HG03280 (cell line): ENCODE measurements at regions not wholly inside any gene's neighbourhood (a gene's known extent, or its start where the extent isn't known, plus 50 kb on each side); places are given as distances from the start of the nearest gene placed in this dataset.
A peak's percentile ranks its signal among the peaks of the same experiment; 100 is the strongest.

Experiments
- ATAC-seq: cut with Tn5 transposase; IDR thresholded peaks from one replicate; pipeline ENCODE4 v1.9.1; 2021; ENCODE audit warnings: mild to moderate bottlenecking, moderate library complexity; ENCODE audit not compliant: unreplicated experiment

DNA sequence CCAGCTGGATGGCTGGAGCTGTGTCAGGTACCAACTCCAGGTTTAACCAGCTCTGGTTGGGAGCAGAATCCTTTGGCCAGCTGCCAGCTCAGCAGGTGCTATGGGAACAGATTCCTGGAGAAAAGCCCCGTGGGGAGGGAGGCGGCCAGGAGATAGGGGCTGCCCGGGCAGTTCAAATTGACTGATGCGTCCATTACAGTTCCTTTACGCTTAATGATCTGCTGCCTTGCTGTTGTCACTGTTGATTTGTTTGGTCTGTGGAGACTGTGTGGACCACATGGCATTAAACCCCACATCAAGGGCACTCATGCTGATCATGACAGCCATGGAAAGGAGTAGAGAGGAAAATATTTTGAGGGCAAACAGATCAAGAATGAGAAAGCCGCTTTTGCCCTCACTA lies 200.0 kb downstream of the TSN start:
- no peak for ATAC-seq

DNA sequence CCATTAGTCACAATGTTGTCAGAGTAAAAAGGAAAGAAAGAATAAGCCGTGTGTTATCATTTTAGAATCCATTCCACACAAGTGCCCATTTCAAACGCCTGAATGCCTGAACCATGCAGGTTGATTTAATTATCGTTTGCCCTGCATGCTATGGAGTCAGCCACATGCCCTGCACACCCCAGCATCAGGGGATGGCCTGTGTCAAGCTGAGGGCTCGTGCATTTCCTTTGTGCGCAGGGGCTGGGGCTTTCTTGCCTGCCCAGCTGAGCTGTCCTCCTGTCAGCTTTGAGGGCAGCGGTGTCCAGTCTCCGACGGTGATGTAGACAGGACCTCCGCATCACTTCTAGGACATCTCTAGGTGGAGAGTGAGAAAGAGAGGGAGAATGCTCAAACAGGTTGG lies 200.4 kb downstream of the TSN start:
- no peak for ATAC-seq

DNA sequence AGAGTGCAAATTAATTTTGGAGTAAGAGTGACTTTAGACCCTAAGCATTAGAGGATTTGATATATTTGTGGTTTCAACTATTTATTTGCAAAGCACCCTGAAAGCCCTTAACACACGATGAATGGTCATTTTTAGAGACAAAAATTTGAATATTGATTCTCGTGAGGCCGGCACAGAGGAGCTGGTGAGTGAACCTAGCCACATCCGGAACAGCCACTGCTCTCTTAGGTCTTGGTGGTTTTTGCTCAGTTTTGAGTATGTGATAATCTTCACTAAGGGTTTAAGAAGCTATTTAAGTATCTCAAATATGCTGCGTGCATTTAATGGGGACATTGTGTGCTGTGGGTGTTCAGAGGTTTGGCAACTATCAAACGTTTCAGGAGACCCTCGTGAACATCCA lies 204.8 kb downstream of the TSN start:
- ATAC-seq, result peak; percentile 93

DNA sequence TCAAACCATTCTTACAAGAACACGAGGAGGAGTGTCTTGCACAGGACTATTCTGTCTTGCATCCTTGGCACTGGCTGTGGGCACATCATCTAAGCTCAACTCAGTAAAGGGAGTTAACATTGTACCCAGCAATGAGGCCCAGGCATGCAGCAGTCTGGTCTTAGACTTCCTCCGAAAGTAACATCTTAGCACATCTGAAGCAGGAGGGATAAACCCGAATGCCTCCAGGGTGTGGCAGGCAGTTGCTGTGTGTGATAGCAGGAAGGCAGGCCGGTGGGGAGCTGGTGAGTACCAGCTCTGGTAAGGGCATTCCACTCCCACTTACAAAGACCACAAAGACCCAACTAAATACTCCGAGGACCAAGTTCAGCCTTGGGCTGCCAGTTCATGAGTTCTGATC lies 206.3 kb downstream of the TSN start:
- ATAC-seq, result no peak

DNA sequence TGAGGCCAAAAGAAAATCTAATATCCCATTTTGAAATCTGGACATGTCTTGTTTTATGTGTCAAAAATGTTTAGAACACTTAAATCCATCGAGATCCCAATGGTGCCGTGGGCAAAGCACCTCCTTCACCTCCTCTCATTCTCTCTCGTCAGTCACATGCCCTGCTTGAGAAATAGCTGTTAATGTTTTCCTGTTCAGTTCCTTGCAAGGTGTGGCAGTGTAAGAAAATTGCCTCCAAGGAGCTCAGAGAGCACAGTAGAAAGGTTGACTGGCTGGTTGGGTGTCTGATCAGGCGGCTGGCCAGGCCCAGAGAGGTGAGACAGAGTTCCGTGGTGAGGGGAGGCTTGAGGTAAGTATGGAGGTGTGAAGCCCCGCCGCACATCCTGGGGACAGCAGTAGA lies 210.2 kb downstream of the TSN start:
- no peak for ATAC-seq

DNA sequence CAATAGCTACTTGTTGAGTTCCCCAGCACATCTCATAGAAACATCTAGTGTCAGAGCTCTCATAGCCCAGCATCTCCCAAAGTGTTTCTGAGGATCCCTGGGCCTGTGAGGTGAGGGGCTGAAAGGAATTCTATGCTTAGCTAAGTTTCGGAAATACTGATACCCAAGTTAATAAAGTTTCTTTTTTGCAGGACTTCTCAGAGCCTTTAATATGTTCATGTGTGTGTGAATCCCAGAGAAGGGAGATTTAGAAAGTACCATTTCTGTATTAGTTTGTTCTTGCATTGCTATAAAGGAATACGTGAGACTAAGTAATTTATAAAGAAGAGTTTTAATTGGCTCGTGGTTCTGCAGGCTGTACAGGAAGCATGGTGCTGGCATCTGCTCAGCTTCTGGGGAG lies 211.2 kb downstream of the TSN start:
- no peak for ATAC-seq

DNA sequence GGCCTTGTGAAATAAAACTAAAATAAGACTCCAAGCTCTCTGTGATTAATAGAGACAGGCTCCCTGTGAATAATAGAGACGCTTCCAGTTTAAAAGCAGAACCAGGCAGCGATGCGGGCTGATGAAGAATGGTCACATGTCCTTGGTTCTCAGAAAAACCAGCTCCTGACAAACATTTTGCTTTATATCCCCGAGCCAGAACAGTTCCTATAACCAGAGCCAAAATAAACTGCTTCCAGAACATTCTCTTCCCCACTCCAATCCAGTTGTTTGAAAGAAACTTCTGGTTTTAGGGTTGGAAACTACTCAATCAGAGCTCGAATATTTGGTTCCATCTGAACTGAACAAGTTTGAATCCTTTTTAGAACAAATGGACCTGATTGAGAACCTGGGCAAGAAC lies 213.7 kb downstream of the TSN start:
- ATAC-seq, result no peak

DNA sequence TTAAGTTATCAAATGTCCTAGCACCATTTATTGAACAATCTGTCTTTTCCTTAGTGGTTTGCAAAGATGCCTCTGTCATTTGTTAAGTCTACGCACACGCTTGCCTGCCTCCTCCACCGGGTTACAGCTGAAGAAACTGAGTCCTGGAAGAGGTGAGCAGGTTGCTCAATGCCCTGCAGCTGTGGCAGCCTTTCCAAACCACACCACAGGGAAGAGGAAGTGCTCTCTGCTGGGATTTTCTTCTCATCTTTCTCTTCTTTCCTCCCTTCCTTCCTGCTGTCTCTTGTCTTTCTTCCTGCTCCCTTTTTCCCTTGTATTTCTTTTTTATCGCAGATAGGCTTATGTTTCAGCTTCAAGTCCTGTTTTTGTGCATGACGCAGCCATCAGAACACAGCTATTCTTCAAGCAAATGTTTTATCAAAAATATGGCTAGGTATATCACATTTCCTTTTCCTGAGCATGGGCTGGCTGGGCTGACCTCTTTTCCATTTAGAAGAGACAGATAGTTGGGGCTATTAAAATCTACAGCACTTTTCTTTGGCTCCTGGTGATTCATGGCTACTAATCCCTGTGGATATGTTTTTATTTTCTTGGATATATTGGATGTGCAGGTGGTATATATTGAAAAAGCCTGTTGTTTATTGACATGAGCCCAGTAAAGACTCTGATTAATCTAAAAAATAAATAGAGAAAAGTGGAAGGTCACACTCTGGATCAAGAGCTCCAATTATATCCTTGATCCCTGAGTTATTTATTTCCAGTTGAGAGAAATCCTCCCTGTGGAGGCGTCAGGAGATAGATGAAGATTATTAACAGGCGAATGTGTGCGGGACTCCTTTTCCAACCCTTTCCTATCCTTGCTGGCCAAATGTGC lies 214.6 kb downstream of the TSN start:
- no peak for ATAC-seq

DNA sequence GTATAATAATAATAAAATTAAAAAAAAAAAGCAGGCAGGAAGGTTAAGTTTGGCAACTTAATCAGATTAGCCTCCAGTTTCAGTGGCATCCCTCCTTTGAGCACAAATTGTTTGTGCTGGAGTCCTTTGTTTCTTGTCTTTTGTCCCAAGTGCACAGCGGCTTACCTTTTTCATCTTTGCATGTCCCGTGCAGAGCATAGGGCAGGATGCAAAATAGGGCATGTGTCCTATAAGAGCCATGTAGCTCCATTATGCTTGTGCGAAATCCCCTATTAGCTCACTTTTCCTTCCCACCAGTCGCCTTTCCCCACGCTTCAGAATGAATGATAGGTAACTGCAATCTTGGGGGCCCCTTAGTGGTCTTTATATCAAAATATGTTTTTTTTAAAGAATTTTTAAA lies 216.8 kb downstream of the TSN start:
- no peak for ATAC-seq

DNA sequence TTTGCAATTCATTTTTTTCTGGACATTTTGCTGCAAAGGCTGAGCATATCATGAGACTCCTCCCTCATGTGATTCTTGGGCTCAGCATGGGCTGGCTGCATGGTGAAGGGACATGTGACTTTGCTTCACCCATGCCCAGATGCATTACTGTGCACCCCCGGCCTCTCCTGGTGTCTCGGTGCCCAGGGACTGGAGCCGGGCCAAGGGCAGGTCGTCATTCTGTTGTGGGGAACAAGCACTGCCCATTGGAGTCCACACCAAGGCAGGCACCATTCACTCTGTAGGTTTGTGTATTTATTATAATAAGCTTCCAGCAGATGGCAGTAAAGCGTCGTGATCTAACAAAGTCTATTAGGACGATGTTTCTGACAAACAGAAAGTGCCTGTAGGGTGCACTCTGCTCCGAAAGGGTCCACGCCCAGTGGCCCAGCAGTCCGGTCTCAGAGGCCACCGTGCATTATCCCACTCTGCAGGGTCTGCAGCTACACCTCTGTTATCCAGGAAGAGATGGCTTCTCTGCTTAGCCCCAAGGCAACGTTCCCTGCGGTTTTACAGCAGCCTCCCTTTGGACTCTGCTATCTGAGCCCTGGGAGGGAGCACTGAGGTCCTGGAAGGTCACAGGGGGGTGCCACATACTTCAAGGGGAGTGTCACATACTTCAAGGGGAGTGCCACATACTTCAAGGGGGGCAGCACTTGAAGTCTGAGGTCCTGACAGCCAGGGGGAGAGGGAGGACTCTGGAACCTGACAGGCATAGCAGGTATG lies 219.6 kb downstream of the TSN start:
- peak; percentile 97 for ATAC-seq

DNA sequence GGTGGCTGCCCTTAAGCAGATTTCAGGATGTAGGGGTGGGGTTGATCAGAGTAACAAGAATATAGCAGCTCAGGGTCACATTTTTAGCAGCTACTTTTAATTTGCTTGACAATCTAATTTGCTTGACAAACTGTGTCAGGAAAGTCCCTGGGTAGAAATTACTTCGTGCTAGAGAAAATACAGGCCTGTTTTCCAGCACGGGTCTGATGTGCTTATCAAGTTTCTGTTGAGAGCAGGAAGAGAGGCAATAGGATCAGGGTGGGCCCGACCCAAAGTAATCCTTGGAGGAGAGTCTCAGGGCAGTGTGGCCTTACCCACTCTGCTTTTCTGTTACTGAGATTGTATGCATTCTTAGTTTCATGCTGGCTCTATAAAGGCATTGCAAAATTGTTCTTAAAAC lies 221.5 kb downstream of the TSN start:
- no peak for ATAC-seq

DNA sequence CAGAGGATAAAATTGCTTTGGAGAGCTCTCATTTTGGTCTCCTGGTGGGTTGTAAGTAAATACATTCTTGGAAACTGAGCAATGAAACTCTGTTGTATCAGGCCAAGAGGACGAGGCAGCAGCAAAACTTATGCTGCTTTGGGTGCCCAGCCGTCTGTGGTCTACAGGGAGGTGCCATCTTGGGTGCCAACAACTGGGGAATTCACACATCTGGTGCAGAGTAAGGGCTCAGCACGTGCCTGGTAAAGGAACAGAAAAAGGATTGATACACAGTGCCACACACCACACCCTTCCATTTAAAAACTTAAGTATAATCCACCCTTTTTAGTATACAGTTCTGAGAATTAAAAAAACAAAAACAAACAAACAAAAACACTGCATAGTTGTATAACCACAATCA lies 221.9 kb downstream of the TSN start:
- no peak for ATAC-seq

DNA sequence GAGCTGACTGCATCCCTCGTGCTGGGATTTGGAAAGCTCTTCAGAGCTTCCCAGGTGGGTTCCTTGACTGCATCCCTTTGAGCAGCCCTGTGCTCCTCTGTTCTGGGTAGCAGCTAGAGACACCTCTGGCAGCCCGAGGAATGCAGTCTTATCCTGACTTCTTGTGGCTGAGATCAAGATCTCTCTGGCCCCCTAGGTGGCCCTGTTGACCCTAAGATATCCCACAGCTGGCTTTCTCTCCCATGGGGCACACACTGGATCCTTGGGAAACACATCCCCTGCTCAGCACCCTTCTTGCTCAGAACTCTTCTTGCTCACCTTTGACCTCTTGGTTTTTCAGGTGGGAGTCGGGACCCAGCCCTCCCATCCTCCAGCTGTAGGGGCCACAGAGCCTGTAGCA lies 237.2 kb downstream of the TSN start:
- no peak for ATAC-seq

DNA sequence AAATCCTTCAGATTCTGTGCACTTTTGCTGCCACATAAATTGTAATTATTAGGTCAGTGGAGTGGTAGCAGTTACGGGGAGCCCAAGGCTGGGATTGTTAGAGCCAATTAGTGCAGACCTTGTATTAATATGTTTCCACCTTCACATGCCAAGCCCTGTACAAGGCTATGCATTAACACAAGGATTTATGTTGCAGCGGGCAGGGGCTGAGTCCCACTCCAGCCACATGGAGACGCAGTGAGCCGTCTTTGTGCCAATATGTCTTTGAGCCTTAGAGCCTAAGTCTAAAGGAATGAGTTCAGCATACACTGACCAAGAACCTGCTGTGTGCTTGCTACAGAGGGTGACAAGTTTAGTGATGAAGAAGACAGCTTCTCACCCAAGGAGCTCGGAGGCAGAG lies 238.2 kb downstream of the TSN start:
- ATAC-seq, result no peak

DNA sequence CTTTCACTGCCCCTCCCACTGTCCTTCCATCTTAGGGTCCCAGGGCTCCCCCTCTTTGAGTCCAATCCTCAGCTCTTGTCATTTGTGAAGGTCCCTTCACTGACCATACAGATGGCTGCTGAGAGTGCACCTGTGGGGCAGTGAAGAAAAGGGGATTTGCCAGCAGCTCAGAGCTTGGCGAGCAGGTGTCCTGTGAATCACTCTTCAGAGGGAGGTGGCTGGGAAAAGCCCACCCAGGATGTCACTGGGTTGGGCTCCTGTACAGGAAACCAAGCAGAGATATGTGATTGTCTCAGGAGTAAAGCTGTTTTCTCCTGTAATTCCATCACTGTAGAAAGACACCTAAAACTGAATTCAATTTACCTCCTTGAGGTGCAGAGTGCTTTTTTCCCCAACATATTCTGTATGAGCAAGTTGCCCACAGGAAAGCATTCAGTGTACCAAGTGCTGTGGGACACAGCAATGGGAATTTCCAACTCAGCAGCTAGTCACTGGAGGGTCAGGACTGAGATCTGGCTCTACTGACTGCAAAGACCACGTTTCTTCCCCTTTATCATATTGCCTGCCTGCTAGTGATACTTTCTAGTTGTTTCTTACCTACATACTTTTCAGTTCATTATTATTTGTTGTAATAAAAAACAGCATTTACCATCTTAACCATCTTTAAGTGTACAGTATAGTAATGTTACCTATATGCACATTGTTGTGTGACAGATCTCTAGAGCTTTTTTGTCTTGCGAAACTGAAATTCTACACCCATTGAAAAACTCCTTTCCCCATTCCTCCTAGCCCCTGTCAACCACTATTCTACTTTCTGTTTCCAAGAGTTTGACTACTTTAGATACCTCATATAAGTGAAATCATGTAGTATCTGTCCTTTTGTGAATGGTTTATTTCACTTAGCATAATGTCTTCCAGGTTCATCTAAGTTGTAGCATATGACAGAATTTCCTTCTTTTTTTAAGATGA lies 239.1 kb downstream of the TSN start:
- ATAC-seq, result no peak

DNA sequence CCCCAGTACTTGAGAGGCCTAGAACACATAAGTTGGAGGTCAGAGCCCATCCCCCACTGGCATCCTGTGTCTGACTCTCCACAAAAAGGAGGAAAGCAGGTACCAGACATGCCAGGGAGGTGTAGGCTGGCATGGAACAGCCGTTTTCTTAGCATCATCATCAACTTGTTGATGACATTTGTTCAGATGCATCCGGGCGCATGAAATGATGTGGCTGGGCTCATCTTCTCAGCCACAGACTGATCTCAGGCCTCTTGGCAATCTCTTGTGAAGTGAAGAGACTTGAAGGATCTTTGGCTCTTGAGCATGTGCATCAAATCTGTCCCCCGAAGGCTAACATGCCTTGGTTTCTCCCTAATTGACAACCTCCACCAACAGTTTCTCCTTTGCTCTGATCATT lies 243.3 kb downstream of the TSN start:
- ATAC-seq, result no peak

DNA sequence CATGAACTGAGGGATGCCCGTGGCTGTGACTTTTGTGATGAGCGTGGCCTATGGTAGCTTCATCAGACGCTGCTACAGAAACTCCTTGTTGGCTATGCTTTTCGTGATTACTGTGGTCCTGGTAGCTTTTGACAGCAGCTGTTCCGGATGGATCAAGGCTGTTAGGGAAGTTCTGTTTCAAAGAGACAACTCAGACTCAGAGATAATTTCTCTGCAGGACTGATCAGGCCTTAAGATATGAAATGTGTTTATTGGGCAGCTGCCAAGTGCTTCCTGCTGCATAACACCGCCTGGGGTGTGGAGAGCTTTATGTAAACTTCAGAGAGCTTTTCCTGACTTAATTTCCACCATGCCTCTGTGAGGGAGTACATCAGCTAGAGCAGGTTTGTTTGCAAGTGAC lies 243.8 kb downstream of the TSN start:
- ATAC-seq, result no peak

DNA sequence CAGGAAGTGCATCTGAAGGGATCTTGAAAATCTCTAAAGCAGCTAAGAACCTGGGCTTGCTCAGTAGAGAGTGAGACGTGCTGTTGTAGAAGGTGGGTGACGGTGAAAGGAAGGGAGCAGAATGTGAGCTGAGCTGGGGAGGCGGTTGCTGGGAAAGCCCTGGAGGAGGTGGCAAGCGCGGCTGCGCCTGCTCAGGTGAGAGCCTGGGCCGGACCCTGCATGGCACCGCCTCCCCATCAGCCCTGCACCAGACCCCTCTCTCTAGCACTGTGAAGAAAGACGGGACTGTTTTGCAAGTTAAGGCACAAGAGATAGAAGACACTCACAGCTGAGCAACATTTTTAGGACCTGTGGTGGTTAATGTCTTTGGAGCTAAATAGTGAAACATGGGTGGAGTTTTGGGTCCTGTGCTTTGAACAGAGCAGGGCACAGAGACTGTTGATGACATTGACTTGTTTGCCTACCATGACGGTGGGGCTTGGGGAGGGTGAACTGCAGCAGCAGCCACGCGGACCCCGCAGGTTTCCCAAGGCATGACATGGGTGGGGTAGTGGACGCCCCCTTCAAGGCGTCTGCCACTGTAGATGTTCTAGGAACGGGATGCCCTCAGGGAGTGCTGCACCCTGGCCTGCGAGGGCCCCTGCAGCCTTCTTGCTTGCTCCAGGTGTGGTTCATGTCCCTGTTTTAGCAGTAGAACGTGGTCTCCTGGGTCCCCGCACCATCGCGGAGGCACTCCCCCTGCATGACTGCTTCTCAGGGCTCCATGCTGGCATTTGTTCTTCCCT lies 245.3 kb downstream of the TSN start:
- no peak for ATAC-seq

DNA sequence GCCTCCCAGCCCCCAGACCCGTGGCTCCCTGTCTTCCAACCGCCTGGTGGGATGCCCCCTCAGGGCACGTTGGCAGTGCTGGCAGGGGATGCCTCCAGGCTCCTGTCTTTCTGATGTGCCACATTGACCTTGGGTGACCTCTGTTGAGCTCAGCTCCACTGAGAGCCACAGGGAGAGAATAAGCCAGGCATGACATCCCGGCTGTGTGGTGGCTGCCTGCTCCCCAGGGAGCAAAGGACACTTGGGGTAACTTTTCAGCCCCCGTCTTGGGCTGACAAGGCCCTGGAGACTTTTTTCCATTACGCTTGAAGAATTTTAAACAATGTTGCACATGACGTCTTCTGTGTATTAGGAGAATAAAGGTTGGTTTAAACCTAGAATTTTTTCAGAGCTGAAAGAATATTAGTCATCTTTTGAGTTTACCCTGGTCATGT lies 246.0 kb downstream of the TSN start:
- no peak for ATAC-seq

DNA sequence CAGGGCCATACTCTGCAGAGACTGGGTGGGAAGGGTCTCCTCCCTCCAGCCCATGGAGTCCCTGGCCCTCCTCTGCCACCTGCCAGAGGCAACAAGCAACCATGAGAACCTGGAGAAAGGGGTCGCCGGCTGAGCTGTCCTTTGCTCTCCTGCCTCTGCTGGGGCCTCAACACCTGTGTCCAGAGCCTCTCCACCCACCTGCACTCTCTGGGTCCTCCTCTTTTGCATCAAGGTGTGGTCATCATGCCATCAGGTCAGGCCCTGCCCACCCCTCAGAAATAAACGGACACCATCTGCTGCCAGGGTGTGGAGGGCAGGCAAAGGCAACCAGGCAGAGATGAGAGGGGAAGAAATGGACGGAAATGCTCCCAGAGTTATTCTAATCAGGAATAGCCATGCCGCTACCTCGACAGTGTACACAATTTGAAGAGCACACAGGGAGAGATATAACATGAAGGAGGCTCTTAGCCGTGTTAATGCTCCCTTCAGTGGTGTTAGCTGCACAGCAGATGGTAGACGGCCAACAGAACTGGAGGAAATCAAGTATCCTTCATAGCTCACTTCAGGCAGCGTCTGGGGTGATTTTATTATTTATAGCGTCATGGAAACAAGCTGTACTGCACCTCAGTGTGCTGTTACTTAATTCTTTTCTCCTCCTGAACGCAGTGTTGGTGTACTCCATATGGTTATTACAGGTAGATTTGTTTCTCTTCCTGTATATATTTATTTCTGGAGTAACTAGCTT lies 247.9 kb downstream of the TSN start:
- ATAC-seq, result no peak
